Activated T-cell treated with anti-CD3 and anti-CD28 coated beads for 24 hours (primary cell): ENCODE measurements at regions not wholly inside any gene's neighbourhood (a gene's known extent, or its start where the extent isn't known, plus 50 kb on each side); places are given as distances from the start of the nearest gene placed in this dataset.

Experiments
- DNase-seq: peaks from one replicate; pipeline ENCODE4 v3.0.0-alpha.2; 2020; ENCODE audit warnings: low read depth

DNA sequence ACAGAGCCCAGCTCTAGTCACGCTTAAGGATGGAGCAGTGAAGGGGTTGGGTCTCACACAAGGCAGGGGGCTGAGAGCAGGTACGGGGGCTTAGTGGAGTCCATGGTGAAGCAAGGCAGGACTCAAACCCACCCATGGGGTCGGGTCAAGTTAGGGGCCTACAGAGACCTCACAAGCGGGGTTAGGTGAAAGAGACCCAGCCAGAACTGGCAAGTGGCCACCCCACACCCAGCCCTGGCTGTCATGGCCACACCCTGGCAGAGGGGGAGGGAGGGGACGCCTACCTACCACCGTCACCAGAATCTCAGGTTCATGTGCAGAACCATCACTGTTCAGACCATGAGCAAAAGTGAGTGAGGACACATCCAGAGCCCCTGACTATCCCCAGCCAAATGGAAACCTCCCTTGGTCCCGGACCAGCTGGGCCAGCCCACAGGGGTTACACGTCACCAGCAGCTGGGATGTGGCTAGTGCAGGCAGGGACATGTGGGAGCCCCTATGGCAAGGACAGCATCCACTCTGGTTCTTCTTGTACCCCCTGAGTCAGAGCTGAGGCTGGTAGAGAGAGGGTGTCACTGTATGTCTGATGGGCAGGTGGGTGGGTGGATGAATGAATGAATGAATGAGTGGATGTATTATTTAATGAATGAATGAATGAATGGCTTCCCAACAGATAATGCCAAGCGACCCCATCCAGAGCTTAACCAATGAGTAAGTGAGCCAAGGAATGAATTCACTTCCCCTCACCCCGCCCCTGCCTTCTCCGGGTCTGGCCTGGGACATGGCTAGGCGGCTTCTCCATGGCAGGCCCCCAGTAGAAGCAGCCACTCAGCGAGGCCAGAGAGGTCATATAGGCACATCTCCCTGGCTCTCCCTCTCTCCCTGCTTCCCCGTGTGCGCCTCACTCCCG, 681.6 kb downstream of the TBC1D22A start:
- no peak for DNase-seq

DNA sequence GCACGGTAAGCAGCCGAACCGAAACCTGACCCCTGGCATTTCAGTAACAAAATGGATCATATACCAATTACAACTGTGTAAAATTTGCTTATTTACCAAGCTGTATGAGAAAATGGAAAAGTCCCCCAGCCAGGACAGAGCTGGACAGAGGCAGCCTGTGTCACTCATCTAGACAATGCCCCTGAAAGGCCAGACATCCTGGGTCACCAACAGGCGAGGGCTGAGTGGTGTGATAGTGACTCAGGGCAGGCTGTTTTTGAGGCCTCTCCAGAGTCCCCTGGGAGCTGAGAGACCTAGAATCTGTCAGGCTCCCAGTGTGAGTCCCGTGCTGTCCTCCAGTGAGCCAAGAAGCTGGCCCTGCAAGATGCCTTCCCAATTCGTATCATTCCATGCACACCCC, 680.4 kb downstream of the TBC1D22A start:
- DNase-seq = no peak

DNA sequence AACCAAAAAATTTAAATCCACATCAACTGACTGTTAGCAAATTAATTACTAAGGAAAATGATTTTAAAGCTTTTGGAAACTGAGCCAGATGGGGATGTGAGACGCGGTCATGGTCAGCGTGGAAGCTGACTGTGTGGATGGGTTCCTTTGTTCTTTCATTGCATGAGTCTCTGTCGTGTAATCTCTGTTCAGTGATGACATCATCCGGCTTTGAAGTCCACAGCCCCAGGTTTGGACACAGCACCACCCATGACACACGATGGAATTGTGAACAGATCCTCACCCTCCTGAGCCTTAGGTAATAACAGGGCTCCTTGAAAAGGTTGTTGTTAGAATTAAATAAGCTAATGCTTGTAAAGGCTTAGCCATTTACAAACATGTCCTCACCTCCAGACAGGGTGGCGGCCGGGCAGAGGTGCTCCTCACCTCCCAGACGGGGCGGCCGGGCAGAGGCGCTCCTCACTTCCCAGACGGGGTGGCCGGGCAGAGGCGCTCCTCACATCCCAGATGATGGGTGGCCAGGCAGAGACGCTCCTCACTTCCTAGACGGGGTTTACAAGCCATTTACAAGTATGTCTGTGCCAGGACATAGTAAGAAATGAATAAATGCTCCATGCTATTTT, 677.3 kb downstream of the TBC1D22A start:
- no peak for DNase-seq

DNA sequence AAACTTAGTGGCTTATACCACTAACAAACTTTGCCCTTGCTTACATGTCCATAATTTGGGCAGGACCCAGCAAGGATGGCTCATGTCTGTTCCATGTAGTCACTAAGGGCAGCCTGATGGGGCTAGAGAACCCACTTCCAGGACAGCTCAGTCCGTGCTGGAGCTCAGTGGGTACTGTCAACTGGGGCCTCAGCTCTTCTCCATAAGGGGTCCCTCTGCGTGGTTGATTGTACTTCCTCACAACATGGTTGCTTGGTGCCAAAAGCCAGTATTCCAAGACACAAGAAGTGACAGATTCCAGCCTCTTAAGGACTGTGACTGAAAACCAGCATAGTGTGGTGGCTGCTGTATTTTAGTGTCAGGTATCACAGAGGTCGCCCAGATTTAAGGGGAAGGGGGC, 675.2 kb downstream of the TBC1D22A start:
- no peak for DNase-seq

- DNase-seq = no peak
These were observed 674.7 kb downstream of the TBC1D22A start for GRCh38 chr22:47437110-47437509.

DNA sequence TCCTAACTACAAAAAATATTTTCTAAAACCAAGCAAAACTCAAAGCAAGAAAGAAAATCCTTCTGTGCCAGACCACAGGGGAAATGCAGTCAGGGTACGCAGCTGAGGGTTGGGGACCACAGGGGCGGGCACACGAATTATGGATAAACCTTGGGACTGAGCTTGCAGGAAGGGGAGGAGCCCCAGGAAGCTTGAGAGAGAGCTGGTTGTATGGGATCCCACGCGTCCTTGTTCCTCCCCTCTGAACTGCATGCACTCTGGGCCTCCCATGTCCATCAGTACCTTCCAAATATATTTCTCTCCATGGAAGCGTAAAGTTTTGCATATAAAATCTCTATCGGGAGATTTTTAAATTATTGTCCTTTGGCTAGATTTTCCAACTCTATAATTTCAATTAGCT, 673.4 kb downstream of the TBC1D22A start:
- DNase-seq = no peak

- DNase-seq = no peak
These were observed 672.7 kb downstream of the TBC1D22A start for GRCh38 chr22:47435204-47435487.

DNA sequence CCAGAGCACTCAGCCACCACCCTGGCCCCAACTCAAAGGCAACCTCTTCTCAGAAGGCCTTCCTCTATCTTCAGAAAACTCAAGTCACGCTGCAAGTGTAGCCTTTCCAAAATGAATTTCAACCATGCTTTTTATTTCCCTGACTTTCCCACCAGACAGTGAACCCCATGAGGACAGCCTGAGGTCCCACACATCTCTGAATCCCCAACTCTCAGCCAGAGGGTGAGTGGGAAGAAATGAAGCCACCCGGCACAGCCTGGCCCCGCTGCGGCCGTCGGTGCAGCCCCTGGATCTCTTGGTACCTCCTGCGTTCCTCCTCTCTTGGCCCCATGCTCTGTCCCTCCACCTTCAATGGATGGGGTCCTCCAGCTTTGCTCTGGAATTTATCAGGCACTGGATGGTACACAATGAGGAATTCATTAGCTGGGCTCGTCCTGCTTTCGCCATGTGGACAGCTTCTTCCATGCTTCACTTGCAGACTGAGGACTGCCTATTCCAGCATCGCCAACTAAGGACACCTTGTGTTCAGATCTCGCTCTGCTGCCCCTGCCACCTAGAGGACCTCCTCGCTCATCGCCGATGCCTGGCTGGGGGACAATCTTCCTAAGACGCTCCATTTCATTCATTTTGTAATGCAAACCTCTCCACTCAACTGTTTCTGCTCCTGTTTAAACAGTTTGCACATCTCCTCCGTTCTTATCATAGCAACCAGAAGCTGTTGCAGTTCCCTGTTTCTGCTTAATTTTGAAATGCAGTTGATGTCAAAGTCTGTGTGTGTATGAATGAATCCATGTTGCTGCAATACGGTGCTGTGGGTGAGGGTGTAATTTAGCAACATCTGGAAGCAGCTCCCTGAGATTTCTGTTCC, 672.1 kb downstream of the TBC1D22A start:
- DNase-seq = no peak

GRCh38 chr22:47433627-47434026, 671.2 kb downstream of the TBC1D22A start:
- no peak for DNase-seq

DNA sequence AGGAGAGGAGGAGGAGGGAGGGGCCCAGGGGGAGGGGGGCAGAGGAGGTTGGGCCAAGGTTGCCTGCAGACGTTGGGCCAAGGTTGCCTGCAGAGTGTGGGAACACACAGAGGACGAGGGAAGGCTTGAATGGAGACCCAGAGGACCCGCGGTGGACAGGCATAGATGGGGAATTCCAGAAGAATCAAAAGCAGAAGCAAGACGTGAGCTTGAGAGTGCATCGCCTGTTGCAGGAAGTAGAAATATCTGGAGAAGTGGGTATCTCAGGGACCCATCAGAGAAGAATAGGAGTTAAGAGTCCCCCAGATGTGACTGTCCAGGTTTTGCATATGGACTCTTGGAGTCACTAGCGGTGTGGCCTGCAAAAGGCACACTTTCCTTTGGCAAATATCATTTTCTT, 670.2 kb downstream of the TBC1D22A start:
- no peak for DNase-seq

GRCh38 chr22:47423861-47424820, 661.7 kb downstream of the TBC1D22A start:
- no peak for DNase-seq

DNA sequence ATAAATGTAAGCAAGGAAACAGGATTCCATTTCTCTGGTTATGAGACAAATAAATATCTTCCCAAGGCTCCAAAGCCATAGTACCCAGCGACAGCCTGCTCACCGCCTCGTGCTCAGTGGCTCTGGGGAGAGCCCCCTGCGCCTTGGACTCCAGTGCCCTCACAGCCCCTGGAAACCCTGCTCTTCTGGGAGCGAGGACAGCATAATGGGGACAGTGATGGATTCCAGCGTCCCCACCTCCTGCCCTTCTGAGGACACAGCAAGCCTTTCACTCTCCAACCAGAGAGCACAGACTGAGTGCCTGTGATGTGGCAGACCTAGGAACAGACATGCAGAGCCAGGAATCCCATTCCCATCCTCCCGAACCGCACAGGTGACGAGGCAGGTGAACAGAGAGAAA, 660.8 kb downstream of the TBC1D22A start:
- DNase-seq = no peak

DNA sequence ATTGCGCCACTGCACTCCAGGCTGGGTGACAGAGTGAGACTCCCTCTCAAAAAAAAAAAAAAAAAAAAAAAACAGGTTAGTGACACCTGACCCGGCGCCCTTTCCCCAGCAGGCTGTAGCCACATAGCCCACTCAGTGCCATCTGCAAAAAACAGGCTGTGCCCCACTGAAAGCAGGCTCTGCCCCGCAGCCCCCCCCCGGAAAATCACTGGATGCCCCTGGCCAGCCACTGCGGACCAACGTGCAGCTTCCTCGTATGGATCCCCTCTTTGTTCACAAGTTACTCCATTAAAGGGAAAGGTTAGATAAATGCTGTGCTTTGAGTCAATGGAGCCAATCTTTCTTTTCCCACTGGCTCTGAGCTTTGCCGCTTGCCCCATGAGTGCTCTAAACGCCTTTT, 660.3 kb downstream of the TBC1D22A start:
- DNase-seq = no peak

DNA sequence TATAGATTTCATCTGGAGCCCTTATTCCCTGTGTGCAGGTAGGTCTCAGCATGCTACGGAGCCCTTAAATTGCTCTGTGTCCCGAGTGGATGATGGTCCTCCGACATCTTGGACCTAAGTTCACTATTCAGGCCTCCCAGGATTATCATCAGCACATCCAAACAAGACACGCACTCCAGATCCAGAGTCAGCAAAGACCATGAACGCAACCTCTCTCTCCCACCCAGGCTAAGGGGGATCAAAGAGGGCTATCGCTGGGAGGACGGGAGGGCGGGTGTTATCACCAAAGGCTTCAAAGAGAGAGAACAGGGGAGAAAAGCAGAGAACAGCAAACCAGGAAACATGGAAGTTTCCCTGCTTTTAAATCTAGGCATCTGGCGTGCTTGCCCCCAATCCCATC, 659.4 kb downstream of the TBC1D22A start:
- DNase-seq = no peak

GRCh38 chr22:47420211-47420610, 657.8 kb downstream of the TBC1D22A start:
- no peak for DNase-seq

GRCh38 chr22:47419239-47419638, 656.8 kb downstream of the TBC1D22A start:
- DNase-seq = no peak

DNA sequence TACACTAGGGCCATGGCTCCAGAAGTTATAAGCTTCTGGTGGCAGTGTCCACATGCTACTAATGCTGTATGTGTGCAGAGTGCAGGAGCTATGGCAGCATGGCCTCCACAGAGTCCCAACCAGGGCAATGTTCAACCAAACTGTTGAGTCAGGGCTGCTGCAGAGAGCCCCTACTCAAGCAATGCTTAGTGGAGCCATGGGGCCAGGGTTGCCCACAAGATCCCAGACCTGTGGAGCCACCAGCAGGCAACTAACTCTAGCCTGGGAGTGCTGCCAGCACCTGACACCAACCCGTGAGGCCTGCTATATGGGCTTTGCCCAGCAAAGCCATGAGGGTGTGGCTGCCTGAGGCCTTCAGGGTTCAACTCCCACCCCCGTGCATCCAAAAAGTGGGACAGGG, 655.2 kb downstream of the TBC1D22A start:
- DNase-seq = no peak

GRCh38 chr22:47411006-47411405, 648.6 kb downstream of the TBC1D22A start:
- no peak for DNase-seq

GRCh38 chr22:47409539-47410275, 647.3 kb downstream of the TBC1D22A start:
- DNase-seq = no peak

DNA sequence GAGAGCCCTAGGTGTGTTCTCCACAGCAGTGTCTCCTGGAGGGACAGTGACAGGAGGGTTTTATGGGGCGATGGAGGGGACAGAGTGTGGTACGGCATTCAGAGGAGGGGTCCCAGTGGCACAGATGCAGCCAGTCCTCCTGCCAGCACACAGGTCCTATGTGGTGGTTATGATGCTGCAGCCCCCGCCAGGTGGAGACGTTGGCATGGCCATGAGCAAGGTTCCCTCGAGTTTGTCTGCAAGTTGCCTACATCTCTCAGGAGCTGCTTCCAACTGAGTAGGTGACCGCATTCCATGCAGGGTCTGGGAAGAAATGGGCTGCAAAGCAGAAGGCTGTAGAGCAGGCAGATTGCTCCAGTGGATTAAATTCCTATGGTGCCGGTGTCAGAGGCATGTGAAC, 646.0 kb downstream of the TBC1D22A start:
- no peak for DNase-seq

DNA sequence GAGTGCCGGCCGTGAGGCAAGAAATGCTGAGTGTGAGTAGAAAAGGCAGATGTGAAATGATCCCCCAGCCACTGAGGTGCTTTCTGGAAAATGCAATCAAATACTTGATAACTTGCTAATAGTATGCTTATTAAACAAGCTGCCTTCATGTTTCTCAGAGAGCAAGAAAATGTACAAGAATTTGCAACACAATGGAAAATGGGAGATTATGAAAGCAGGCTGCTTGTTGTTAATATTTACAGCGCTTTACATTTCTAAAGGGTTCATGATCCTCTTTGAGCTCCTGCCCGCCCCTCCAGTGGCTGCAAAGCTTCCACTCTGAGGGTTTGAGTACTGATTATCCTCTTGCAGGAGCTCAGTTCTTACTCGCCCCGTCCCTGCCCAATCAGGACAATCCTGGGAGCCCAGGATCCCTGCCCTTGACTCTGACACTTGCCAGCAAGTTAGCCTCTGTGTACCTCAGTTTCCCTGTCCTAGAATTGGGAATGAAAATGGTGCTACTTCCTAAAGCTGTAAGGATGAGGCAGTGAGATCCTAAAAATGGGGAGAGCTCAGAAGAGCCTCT, 645.1 kb downstream of the TBC1D22A start:
- no peak for DNase-seq
